ENCODE measurements at regions not wholly inside any gene's neighbourhood (a gene's known extent, or its start where the extent isn't known, plus 50 kb on each side); places are given as distances from the start of the nearest gene placed in this dataset.

GRCh38 chr7:48837266-48837665, 87.1 kb upstream of the CDC14C start:
- TF ChIP-seq CTCF (conservative IDR thresholded peaks at IDR 0.05; ENCODE audit: low read depth, low read length) (no peak), EZH2 (IDR thresholded peaks at IDR 0.05; ENCODE audit: borderline replicate concordance, low read depth, low read length, poor library complexity, severe bottlenecking) (no peak)
